Panc1 (cell line): ENCODE measurements at regions not wholly inside any gene's neighbourhood (a gene's known extent, or its start where the extent isn't known, plus 50 kb on each side); places are given as distances from the start of the nearest gene placed in this dataset.

Source experiments
- CTCF ChIP-seq: fragments of 450-650 bp; IDR thresholded peaks from 2 replicates; pipeline ENCODE4 v1.5.1; 2017; ENCODE audit warnings: mild to moderate bottlenecking
- POLR2AphosphoS5 ChIP-seq: IDR thresholded peaks from 2 replicates; pipeline ENCODE4 v1.6.1; 2012; ENCODE audit warnings: mild to moderate bottlenecking, low read depth, low read length, moderate library complexity
- REST ChIP-seq, 2 experiments: IDR thresholded peaks; 2 replicates each; pipeline ENCODE4 v1.6.1; 2011 to 2012; ENCODE audit warnings: low read depth in 2 of 2, control low read depth in 1 of 2, low read length in 1 of 2, mild to moderate bottlenecking in 1 of 2, moderate library complexity in 1 of 2; ENCODE audit not compliant: insufficient read depth in 1 of 2
- TCF7L2 ChIP-seq: IDR thresholded peaks from 2 replicates; pipeline ENCODE4 v1.6.1; 2011; ENCODE audit warnings: mild to moderate bottlenecking, low read depth, low read length, inconsistent platforms

- TF ChIP-seq REST (IDR thresholded peaks at IDR 0.05; ENCODE audit: insufficient read depth in 1 of 2, low read depth in 2 of 2, low read length in 1 of 2) (no peak), CTCF (no peak), POLR2AphosphoS5 (no peak), TCF7L2 (no peak)
Measured at GRCh38 chr9:110112792-110113191, 95.2 kb downstream of the C9orf152 start.
